HCT116 (cell line): ENCODE measurements at regions not wholly inside any gene's neighbourhood (a gene's known extent, or its start where the extent isn't known, plus 50 kb on each side); places are given as distances from the start of the nearest gene placed in this dataset.

Experiments
- ATAC-seq: fragments of 200-7000 bp; cut with Tn5 transposase; 2 replicates; pipeline ENCODE4 v1.9.1; 2020; ENCODE audit warnings: mild to moderate bottlenecking, moderate library complexity
- BruUV-seq: library from RNA; stranded (reverse); fragments of 400-500 nt; replicated peaks from 2 replicates; lab custom pipeline; 2021; lab: Mats Ljungman, UMichigan
- CTCF ChIA-PET: fragments of 300-600 bp; sonication (Branson Sonifier 250); formaldehyde crosslinking; loops from one replicate; lab custom pipeline; 2021; ENCODE audit warnings: antibody characterized with exemption; lab: Charles Lee
- POLR2A ChIA-PET: fragments of 300-600, 350-600 bp; sonication (Branson Sonifier 250); formaldehyde crosslinking; loops from one replicate; lab custom pipeline; 2021; ENCODE audit warnings: antibody characterized with exemption; lab: Charles Lee
- RAD21 ChIA-PET, 2 experiments: fragments of 300-600 bp; sonication (Branson Sonifier 250); formaldehyde crosslinking; loops; one replicate each; lab custom pipeline; 2023; ENCODE audit warnings: low total read pairs in 2 of 2; ENCODE audit not compliant: uncharacterized antibody in 2 of 2, unreplicated experiment in 2 of 2, low non-redundant PET in 1 of 2; lab: Charles Lee
- DNase-seq: peaks from one replicate; pipeline ENCODE4 v3.0.0-alpha.2; 2010; ENCODE audit warnings: low read depth, low spot score
- H2AFZ ChIP-seq: fragments of 200-600 bp; shearing (Covaris generic), sonication (generic); 2 replicates; pipeline ENCODE4 v1.6.1; 2017; ENCODE audit warnings: low read depth, mixed run types, mixed read lengths, antibody characterized with exemption, low read length; ENCODE audit not compliant: poor library complexity, severe bottlenecking
- H3K27ac ChIP-seq: 2 replicates; pipeline ENCODE4 v1.5.1; 2012; ENCODE audit warnings: low read depth, low read length
- H3K27me3 ChIP-seq: fragments of 200-600 bp; sonication (generic); 2 replicates; pipeline ENCODE4 v1.6.1; 2016; ENCODE audit warnings: mixed run types, low read length, mixed read lengths; ENCODE audit not compliant: insufficient read depth
- H3K36me3 ChIP-seq, 2 experiments: fragments of 200-500 bp in 1 of 2; fragments of 200-600 bp in 1 of 2; sonication (Bioruptor generic) in 1 of 2; sonication (generic) in 1 of 2; 2 replicates each; pipeline versions ENCODE4 v1.5.1 to v1.6.1; 2014 to 2016; ENCODE audit warnings: low read length in 2 of 2, inconsistent platforms in 1 of 2, mixed read lengths in 1 of 2, mixed run types in 1 of 2; ENCODE audit not compliant: insufficient read depth in 2 of 2, control insufficient read depth in 1 of 2
- H3K4me1 ChIP-seq, 2 experiments: fragments of 200-600 bp in 1 of 2; sonication (generic) in 1 of 2; 2 replicates each; pipeline versions ENCODE4 v1.5.1 to v1.6.1; 2012 to 2017; ENCODE audit warnings: low read length in 2 of 2, inconsistent platforms in 1 of 2, mild to moderate bottlenecking in 1 of 2, mixed read lengths in 1 of 2, mixed run types in 1 of 2, moderate library complexity in 1 of 2; ENCODE audit not compliant: insufficient read depth in 2 of 2, control insufficient read depth in 1 of 2
- H3K4me2 ChIP-seq: fragments of 200-600 bp; sonication (generic); 2 replicates; pipeline ENCODE4 v1.6.1; 2017; ENCODE audit warnings: mixed run types, low read length, mixed read lengths
- H3K4me3 ChIP-seq, 2 experiments: fragments of 200-600 bp in 1 of 2; sonication (generic) in 1 of 2; replicated peaks in 1 of 2; 2 replicates each; pipeline ENCODE4 v1.5.1; 2011 to 2016; ENCODE audit warnings: low read length in 2 of 2, control low read depth in 1 of 2, low read depth in 1 of 2, mild to moderate bottlenecking in 1 of 2, mixed read lengths in 1 of 2, mixed run types in 1 of 2
- H3K79me2 ChIP-seq: fragments of 200-600 bp; sonication (generic); 2 replicates; pipeline ENCODE4 v1.6.1; 2017; ENCODE audit warnings: mild to moderate bottlenecking, mixed run types, low read length, moderate library complexity, mixed read lengths; ENCODE audit not compliant: insufficient read depth
- H3K9ac ChIP-seq: fragments of 200-600 bp; sonication (generic); 2 replicates; pipeline ENCODE4 v1.6.1; 2016; ENCODE audit warnings: low read length, mixed read lengths
- H3K9me2 ChIP-seq: fragments of 200-600 bp; sonication (generic), shearing (Covaris generic); 2 replicates; pipeline ENCODE4 v1.6.1; 2017; ENCODE audit warnings: mixed run types, mild to moderate bottlenecking, moderate library complexity; ENCODE audit not compliant: insufficient read depth
- H3K9me3 ChIP-seq, 2 experiments: fragments of 200-500 bp in 1 of 2; fragments of 200-600 bp in 1 of 2; sonication (Bioruptor generic) in 1 of 2; sonication (generic) in 1 of 2; 2 replicates each; pipeline ENCODE4 v1.6.1; 2014 to 2017; ENCODE audit warnings: low read length in 2 of 2, mixed read lengths in 2 of 2, inconsistent platforms in 1 of 2, low read depth in 1 of 2, mild to moderate bottlenecking in 1 of 2, mixed run types in 1 of 2, moderate library complexity in 1 of 2; ENCODE audit not compliant: control insufficient read depth in 1 of 2, insufficient read depth in 1 of 2
- H4K20me1 ChIP-seq: fragments of 200-600 bp; sonication (generic), shearing (Covaris generic); 2 replicates; pipeline ENCODE4 v1.6.1; 2017; ENCODE audit warnings: mixed run types, mild to moderate bottlenecking, moderate library complexity; ENCODE audit not compliant: insufficient read depth
- EZH2phosphoT487 ChIP-seq: fragments of 200-600 bp; IDR thresholded peaks from 2 replicates; pipeline ENCODE4 v1.6.1; 2018; ENCODE audit warnings: antibody characterized with exemption, borderline replicate concordance
- FOSL1 ChIP-seq: IDR thresholded peaks from 2 replicates; pipeline ENCODE4 v1.6.1; 2012; ENCODE audit warnings: low read depth
- JUND ChIP-seq: IDR thresholded peaks from 2 replicates; pipeline ENCODE4 v1.6.1; 2012
- POLR2A ChIP-seq: IDR thresholded peaks from 2 replicates; pipeline ENCODE4 v1.7.0; 2011; ENCODE audit warnings: borderline replicate concordance; ENCODE audit not compliant: insufficient read depth, insufficient read length; ENCODE audit errors: extremely low read depth
- RAD21 ChIP-seq: IDR thresholded peaks from 2 replicates; pipeline ENCODE4 v1.6.1; 2012; ENCODE audit warnings: low read depth, mild to moderate bottlenecking
- SIN3A ChIP-seq: IDR thresholded peaks from 2 replicates; pipeline ENCODE4 v1.6.1; 2012; ENCODE audit warnings: low read depth
- SP1 ChIP-seq: IDR thresholded peaks from 2 replicates; pipeline ENCODE4 v1.6.1; 2012; ENCODE audit warnings: low read depth
- SRF ChIP-seq: IDR thresholded peaks from 2 replicates; pipeline ENCODE4 v1.6.1; 2012; ENCODE audit warnings: low read depth
- TCF7L2 ChIP-seq: IDR thresholded peaks from 2 replicates; pipeline ENCODE4 v1.7.0; 2011; ENCODE audit warnings: borderline replicate concordance, inconsistent platforms; ENCODE audit not compliant: insufficient read depth, insufficient read length; ENCODE audit errors: extremely low read depth
- ZFX ChIP-seq: fragments of 450-650 bp; IDR thresholded peaks from 2 replicates; pipeline ENCODE4 v1.6.1; 2017
- ZNF274 ChIP-seq: fragments of 200-500 bp; sonication (Bioruptor generic); IDR thresholded peaks from 2 replicates; pipeline ENCODE4 v1.6.1; 2014; ENCODE audit warnings: mild to moderate bottlenecking, low read depth, low read length, inconsistent platforms
- intact Hi-C: fragments of 100-400 bp; cut with micrococcal nuclease; formaldehyde crosslinking; loops from 2 replicates; pipeline ENCODE4 v1.10.0; 2022
- TF ChIP-seq, protein P1 (sequence below): IDR thresholded peaks from 2 replicates; pipeline ENCODE4 v1.6.1; 2012; ENCODE audit warnings: low read depth
- TF ChIP-seq, protein P2 (sequence below): IDR thresholded peaks from 2 replicates; pipeline ENCODE4 v1.6.1; 2011; ENCODE audit warnings: mild to moderate bottlenecking, low read length, moderate library complexity; ENCODE audit not compliant: insufficient replicate concordance; ENCODE audit errors: extremely low read depth
- TF ChIP-seq, protein P3 (sequence below): IDR thresholded peaks from 2 replicates; pipeline ENCODE4 v1.6.1; 2012

DNA sequence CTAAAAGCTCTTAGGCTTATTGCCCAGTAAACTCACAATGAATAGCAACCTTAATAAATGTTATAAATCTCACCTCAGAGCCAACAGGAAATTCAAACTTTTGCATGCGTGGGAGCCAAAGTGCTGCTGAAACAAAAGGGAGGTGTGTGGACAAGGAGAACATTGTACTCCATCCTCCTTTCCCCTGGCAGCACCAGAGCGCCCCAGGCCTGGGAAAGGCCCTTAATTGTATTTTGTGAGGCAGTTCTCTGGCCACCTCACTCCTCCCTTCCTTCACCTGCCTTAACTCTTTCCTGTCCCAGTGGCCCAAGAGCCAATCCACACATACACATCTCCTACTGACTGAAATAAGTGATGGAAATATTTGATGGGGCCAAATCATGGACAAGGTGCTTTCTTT, 648.5 kb downstream of the LMO4 start (continued):
- TF ChIP-seq SIN3A = no peak
- TF ChIP-seq RAD21 = no peak
- TF ChIP-seq POLR2A = no peak
- no peak for TF ChIP-seq ZNF274
- TF ChIP-seq SP1 = no peak
- TF ChIP-seq, protein P1, sequence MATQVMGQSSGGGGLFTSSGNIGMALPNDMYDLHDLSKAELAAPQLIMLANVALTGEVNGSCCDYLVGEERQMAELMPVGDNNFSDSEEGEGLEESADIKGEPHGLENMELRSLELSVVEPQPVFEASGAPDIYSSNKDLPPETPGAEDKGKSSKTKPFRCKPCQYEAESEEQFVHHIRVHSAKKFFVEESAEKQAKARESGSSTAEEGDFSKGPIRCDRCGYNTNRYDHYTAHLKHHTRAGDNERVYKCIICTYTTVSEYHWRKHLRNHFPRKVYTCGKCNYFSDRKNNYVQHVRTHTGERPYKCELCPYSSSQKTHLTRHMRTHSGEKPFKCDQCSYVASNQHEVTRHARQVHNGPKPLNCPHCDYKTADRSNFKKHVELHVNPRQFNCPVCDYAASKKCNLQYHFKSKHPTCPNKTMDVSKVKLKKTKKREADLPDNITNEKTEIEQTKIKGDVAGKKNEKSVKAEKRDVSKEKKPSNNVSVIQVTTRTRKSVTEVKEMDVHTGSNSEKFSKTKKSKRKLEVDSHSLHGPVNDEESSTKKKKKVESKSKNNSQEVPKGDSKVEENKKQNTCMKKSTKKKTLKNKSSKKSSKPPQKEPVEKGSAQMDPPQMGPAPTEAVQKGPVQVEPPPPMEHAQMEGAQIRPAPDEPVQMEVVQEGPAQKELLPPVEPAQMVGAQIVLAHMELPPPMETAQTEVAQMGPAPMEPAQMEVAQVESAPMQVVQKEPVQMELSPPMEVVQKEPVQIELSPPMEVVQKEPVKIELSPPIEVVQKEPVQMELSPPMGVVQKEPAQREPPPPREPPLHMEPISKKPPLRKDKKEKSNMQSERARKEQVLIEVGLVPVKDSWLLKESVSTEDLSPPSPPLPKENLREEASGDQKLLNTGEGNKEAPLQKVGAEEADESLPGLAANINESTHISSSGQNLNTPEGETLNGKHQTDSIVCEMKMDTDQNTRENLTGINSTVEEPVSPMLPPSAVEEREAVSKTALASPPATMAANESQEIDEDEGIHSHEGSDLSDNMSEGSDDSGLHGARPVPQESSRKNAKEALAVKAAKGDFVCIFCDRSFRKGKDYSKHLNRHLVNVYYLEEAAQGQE = no peak
- no peak for TF ChIP-seq SRF

DNA sequence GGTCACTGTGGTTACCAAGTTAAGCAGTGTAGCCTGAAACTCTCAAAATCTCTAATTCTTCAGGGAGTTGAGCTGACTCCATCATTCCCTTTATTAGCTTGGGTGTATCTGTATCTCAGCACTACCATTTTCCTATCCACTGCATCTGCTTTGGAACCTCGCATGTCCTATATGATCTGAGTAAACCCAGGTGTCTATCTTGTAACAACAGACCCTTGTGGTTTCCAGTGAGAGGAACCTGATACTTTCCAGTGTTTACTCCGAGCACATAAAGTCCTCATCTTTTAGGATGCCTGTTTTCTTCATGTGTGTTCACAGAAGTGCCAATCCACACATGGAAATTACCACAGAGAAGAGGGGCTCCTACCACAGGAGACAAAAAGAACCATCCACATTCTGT, 650.4 kb downstream of the LMO4 start:
- POLR2A ChIA-PET = no interaction called here

More for the DNA sequence above, 650.4 kb downstream of the LMO4 start:
- H3K27ac ChIP-seq = no peak overlapping the region
- no peak overlapping the region for H2AFZ ChIP-seq
- no TSS peak for BruUV-seq
- no peaks in the 10 kb centered on the region for H4K20me1 ChIP-seq
- no peaks in the 10 kb centered on the region for H3K9me3 ChIP-seq
- TF ChIP-seq RAD21 (no peak), SP1 (no peak), JUND (no peak), POLR2A (no peak), ZFX (no peak), TCF7L2 (no peak), EZH2phosphoT487 (no peak), FOSL1 (no peak), SIN3A (no peak)
- TF ChIP-seq, protein P2, sequence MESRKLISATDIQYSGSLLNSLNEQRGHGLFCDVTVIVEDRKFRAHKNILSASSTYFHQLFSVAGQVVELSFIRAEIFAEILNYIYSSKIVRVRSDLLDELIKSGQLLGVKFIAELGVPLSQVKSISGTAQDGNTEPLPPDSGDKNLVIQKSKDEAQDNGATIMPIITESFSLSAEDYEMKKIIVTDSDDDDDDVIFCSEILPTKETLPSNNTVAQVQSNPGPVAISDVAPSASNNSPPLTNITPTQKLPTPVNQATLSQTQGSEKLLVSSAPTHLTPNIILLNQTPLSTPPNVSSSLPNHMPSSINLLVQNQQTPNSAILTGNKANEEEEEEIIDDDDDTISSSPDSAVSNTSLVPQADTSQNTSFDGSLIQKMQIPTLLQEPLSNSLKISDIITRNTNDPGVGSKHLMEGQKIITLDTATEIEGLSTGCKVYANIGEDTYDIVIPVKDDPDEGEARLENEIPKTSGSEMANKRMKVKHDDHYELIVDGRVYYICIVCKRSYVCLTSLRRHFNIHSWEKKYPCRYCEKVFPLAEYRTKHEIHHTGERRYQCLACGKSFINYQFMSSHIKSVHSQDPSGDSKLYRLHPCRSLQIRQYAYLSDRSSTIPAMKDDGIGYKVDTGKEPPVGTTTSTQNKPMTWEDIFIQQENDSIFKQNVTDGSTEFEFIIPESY = no peak
- TF ChIP-seq, protein P3, sequence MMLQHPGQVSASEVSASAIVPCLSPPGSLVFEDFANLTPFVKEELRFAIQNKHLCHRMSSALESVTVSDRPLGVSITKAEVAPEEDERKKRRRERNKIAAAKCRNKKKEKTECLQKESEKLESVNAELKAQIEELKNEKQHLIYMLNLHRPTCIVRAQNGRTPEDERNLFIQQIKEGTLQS = no peak
- H3K79me2 ChIP-seq = no peaks in the 10 kb centered on the region
- no peak for ATAC-seq
- no peak overlapping the region for H3K9ac ChIP-seq
- intact Hi-C loops = no loop called here
- H3K4me3 ChIP-seq = no peak overlapping the region
- no peaks in the 10 kb centered on the region for H3K4me1 ChIP-seq
- ChIA-PET CTCF (no interaction called here), RAD21 (no interaction called here)
- H3K27me3 ChIP-seq = no peaks in the 10 kb centered on the region
- H3K36me3 ChIP-seq = no peaks in the 10 kb centered on the region
- H3K9me2 ChIP-seq = no peaks in the 10 kb centered on the region
- no peak for DNase-seq
- H3K4me2 ChIP-seq = no peak overlapping the region
